Posterior cingulate gyrus (tissue), 11 donors: ENCODE measurements at regions not wholly inside any gene's neighbourhood (a gene's known extent, or its start where the extent isn't known, plus 50 kb on each side); places are given as distances from the start of the nearest gene placed in this dataset.

ENCODE experiments used
- DNase-seq, 10 donors: peaks; one replicate each; pipeline versions ENCODE4 v3.0.0 to v3.0.0-alpha.2; 2020 to 2021; ENCODE audit warnings: mixed read lengths in 3 of 10
- intact Hi-C: fragments of 100-400 bp; cut with DNase I; formaldehyde crosslinking; loops from one replicate; pipeline ENCODE4 v1.15.1; 2023

DNA sequence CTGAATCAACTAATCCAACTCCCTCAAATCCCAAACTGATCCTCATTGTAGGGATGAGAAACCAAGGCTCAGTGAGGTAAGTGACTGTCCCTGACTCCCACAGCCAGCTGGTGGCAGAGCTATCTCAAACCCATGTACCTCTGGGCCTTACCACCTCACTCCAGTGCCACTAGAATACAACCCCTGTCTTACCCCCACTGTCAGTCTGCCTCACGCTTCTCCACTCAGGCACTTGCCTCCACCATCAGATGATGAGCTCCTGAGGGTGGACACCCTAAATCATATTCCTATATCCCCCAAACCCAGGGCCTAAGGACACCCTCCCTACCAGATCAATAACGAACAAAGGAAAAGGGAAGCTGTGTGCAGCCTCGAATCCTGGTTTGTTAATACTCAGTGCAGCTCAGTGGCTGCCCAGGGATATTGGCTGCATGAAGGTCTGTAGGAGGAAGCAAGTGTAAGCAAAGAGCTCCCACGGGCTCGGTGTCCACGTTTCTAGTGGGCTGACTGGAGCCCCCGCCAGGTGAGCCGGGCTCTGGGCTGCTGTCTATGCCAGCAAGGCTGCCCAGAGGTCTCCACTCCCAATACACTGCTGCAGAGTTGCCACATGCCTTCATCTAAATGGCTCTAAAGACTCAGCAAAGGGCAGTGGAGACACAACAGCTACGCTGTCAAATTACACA lies 533.4 kb downstream of the MATN1 start:
- intact Hi-C loops: no loop called here
- DNase-seq: peak in 1 of 10 donors; percentile 48

GRCh38 chr1:30188999-30189398 lies 534.4 kb downstream of the MATN1 start:
- intact Hi-C loops: no loop called here
- DNase-seq: no peak

DNA sequence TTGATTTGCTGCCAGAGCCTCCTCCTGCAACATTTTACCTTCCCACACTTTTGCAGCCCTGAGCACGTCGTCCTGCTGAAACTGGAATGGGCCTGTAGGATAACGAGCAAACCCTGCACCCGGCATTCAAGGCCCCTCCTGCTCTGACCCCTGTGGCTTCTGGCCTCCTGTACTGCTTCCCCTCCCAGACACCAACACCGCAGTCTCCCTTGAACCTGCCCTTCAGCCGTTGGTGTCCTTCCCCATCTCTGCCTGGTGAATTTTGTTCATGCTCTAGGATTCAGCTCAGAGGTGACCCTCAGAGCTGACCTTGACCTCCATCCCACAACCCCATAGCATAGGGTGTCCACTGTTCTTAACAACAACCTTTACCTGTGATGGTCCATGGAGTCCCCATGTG lies 535.1 kb downstream of the MATN1 start:
- DNase-seq: peak in 1 of 10 donors; percentile 62
- intact Hi-C loops: no loop called here

DNA sequence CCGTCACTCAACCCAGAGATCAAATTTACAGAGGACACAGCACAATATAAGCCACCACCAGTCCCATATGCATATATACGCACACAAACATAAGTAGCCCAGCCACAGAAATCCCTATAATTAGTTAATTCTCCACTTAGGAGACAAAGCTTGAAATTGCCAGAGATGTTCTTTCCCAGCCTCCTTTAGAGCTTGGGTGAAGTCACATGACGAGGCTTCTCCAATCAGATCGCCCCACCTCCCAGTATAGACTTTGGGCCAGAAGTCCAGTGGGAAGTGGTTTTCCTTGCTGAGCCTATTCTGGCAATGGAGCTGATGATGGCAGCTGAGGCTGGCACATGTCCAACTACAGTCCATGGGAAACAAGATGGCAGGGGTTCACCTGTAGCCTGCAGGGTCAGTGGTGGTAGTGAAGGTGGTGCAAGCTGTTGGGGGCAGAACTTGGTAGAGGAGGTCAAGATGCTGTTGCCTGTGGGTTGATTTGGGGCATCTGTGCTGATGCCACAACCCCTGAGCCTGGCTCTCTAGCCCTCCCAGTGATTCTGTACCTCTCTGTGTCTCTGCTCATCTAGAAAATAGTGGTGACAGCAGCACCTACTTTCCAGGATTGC lies 535.9 kb downstream of the MATN1 start:
- intact Hi-C loops: no loop called here
- DNase-seq: peak in 1 of 10 donors; percentile 22

DNA sequence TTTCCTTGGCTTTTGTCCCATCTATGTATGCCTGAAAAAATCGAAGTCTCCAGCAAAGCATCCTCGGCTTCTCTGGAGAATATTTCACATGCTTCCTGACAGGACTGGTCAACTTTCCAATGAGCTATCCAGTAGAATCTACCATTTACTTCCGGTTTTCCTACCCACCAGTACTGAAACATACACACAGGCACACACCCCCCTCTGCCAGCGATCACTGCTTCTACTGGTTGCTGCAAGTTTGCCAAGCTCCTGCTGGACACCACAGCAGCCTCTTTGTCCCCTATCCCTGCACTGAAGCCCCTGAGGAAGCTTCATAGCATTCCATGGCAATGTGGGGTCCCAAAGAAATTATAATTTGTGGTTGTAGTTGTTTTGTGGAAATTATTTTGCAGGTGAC lies 536.8 kb downstream of the MATN1 start:
- intact Hi-C loops: no loop called here
- no peak for DNase-seq

- intact Hi-C loops: no loop called here
Observed at GRCh38 chr1:30185809-30186208, 537.6 kb downstream of the MATN1 start.

GRCh38 chr1:30185313-30185712 lies 538.1 kb downstream of the MATN1 start:
- intact Hi-C loops: no loop called here
- DNase-seq: no peak

More at GRCh38 chr1:30185809-30186208, 537.6 kb downstream of the MATN1 start:
- no peak for DNase-seq

DNA sequence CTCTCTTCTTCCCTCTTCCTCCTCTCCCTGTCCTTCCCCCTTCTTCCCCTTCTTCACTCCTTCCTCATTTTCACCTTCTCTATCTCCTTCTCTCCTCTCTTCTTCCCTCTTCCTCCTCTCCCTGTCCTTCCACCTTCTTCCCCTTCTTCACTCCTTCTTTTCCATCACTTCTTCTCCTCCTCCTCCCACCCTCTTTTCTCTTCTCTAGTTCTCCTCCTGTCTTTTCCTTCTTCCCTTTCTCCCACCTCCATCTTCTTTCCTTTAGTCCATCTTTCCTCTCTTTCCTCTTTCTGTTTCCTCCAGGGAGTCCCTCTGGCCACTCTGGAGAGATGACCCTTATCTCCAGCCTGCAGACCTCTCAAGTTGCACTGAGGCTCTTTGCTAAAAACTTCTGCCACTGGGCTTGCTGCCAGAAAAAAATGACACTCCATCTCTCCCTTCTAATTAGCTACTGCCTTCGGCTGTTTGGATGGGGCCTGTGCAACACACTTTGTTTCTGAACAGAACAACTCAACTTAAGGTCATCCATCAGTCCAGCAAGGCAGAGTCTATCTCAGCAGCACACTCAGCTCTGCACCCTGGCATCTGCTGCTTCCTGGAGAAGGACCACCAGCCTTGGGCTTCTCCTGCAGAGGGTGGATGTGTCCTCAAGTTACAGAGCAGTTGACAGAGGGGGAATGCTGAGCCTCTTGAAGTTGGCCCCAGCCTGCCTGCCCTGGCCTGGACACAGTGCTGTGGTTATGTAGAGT lies 538.8 kb downstream of the MATN1 start:
- intact Hi-C loops: no loop called here
- DNase-seq: no peak

DNA sequence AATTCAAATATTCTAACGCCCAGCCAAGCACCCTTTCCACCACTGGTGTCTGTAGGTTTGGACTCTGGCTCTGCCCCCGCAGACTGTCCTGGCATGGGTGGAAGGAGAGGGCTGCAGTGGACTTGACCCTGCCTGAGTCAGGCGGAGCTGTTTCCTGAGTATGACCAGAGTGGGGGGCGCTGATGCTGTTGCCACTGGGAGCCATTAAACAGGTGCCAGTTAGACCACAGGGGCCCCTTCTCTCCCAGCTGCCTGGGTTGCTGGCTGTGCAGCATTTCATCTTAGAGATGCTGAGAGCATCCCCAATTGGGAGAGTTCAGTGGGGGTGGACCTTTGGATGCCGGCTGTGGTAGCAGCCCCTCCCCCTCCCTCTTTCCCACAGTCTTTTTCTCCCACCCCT lies 539.5 kb downstream of the MATN1 start:
- intact Hi-C loops: no loop called here
- peak in 1 of 10 donors; percentile 12 for DNase-seq

DNA sequence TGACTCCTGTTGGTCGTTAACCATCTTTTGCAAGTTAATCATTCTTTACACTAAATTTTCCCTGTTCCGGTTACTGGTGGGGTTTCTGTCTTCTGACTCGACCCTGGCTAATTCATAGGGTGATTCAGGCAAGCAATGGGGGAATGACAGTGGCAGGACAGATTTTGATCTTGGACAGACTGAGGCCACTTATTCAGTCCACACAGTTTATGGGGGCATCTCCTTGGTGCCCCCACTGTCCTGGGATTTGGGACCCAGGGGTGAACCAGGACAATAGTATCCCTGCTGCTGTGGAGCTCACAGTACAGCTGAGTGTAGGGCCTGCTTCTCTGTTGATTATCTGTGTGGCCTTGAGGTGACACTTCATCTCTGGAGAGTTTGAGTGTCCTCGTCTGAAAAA lies 540.4 kb downstream of the MATN1 start:
- intact Hi-C loops: no loop called here
- no peak for DNase-seq

DNA sequence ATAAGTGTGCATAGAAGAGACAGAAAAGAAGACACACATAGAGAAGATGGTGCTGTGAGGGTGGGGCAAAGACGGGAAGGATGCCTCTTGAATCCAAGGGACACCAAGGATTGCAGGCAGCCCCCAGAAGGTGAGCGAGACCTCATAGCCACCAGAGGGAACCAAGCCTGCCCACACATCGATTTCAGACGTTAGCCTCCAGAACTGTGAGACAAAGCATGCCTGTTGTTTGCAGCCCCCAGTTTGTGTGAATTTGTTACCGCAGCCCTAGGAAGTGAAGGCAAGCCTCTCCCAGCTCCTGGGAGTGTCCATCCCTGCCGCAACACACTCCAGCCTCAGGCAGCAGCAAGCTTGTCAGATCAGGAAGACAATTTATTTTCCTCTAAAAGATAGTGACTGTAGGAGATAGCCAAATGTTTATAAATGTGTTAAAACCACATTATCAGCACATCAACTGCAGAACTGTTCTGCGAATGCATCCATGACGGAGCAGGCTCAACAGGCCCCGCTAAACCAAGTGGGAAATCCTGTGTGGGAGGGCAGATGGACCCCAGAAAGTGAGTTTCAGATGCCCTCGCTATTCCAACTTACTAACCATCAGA lies 543.3 kb downstream of the MATN1 start:
- intact Hi-C loops: no loop called here
- DNase-seq: no peak

- intact Hi-C loops: no loop called here
Observed at GRCh38 chr1:30176477-30176876, 546.9 kb downstream of the MATN1 start.

GRCh38 chr1:30174499-30174898 lies 548.9 kb downstream of the MATN1 start:
- intact Hi-C loops: no loop called here
- DNase-seq: no peak

More at GRCh38 chr1:30176477-30176876, 546.9 kb downstream of the MATN1 start:
- no peak for DNase-seq

GRCh38 chr1:30173560-30173959 lies 549.8 kb downstream of the MATN1 start:
- DNase-seq: no peak
- intact Hi-C loops: no loop called here

DNA sequence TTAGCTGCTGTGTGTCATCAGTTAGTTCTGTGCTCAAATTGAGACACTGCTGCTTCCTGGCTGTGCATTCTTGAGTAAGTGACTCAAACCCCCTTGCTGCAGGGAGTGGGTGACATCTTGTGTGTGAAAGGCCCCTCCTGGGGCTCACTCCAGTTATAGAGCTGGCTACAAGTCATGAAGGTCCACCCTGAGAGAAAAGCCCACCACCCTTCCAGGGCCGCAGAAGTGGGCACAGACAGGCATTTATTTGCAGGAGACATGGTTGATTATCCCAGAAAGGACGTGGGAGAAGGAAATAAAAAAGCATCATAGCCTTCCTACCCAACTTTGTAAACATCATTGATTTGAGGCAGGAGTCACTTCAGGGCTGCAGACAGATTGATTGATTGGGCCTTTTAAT lies 550.6 kb downstream of the MATN1 start:
- intact Hi-C loops: no loop called here
- no peak for DNase-seq

DNA sequence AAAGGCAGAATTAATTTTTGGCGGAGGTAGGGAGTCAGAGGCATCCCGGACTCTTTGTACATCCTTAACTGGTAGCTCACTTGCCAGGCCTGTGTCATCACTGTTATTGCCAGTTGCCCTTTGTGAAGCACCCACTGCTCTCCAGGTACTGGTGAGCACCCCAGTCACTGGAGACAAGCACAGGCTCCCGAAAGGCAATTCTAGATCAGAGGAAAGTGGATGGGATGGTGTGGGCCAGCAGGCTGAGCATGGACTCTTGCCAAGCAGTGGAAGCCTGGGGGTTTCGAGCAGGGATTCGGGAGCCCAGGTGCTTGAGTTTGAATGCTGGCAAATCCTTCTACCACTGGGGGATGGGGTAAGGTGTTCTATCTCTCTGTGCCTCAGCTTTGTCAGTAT lies 551.1 kb downstream of the MATN1 start:
- intact Hi-C loops: no loop called here

DNA sequence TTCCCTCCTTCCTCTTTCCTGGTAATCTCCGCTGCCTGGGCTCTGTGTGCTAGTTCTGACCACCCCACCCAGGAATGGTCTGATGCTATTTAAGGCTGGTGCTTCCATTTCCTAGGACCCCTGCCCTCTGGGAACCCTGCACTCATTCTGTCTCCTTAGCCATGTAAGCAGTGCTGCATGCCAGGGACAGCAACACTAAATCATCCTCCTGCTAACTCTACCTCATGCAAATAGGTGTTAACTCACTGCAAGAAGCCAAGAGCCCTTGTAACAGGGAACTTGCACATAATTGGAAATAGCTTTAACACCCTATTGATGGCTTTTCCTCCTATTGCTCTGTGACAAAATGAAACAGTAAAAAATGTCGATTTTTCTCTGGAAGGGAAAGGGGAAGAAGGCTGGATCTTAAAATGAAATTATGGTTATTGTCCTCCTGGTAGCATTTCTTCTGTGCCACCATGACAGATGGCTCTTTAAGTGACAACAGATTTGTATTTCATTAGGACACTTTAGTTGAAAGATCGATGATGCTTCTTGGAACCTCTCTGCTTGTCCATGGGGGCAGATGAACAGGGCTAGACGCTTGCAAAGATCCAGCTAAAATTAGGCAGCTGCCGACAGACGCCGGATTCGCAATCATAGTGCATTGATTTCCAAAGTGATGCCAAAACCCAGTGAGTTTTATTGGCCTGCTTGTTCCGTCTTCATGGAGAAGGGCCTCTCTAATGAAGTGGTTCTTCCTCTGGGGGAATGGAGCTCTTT lies 551.7 kb downstream of the MATN1 start:
- DNase-seq: no peak
- intact Hi-C loops: no loop called here

More for the DNA sequence above, 551.1 kb downstream of the MATN1 start:
- DNase-seq: no peak

DNA sequence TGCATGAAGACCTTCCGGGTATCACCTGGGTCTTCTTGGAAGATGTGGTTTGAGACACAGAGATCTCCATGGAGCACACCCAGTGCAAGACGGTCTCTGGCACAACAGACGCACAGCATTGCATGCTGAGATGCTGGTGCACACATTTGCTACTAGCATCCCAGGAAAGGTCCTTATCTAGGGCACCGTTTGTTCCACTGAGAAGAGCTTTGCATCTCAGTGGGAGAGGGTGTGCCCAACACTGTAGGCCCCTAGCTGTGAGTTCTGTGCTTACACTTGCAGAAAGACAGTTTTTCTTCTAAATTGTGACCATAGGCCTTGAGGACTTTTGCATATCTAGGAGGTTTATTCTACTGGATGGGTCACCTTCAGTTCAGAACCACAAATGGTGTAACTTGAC lies 554.1 kb downstream of the MATN1 start:
- intact Hi-C loops: no loop called here
- no peak for DNase-seq

DNA sequence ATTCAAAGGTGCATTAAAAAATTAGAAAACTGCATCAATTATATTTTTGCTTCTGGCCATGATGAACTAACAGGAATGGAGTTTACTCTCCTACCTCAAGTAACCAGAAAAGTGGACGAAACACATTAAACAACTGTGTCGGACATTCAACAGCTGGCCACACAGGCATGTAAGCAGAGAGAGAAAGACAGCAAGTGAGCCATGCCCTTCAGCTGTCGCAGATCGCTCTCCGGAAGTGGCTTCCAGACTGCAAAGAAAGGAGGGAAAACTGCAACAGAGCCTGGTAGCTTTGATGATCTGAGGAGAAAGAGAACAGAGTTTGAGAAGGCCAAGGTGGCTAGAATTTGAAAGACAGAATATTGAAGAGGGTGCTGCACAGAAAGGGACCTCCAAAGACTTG lies 557.2 kb downstream of the MATN1 start:
- intact Hi-C loops: no loop called here
- DNase-seq: no peak

DNA sequence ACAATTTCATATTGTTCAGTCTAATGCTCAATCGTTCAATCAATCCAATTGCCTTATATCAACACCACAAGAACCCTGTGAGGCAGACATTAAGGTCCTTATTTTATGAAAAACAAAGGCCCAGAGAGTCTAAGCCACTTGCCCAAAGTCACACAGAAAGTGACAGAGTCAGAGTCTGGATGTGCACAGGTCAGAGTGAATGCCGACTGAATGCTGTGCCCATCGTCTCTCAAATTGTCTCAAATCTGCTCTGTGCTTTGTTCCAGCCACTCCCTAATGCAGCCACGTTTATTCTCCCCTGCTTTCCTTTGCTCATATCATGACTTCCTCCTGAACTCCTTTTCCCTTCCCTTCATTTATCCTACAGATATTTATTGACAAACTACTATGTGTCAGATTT lies 558.3 kb downstream of the MATN1 start:
- intact Hi-C loops: no loop called here
- no peak for DNase-seq

- no peak for DNase-seq
- intact Hi-C loops: no loop called here
Observed at GRCh38 chr1:30164693-30165092, 558.7 kb downstream of the MATN1 start.
